ENCODE measurements at regions not wholly inside any gene's neighbourhood (a gene's known extent, or its start where the extent isn't known, plus 50 kb on each side); places are given as distances from the start of the nearest gene placed in this dataset.

GRCh38 chr21:14829685-14830084 is 235.1 kb downstream of the NRIP1 start:
- TF ChIP-seq CTCF (IDR thresholded peaks at IDR 0.05) (no peak), POLR2A (IDR thresholded peaks at IDR 0.05) (no peak), POLR2AphosphoS5 (IDR thresholded peaks at IDR 0.05; ENCODE audit: insufficient read depth in 1 of 2, low read depth in 1 of 2) (no peak)
